H1 (cell line): ENCODE measurements at regions not wholly inside any gene's neighbourhood (a gene's known extent, or its start where the extent isn't known, plus 50 kb on each side); places are given as distances from the start of the nearest gene placed in this dataset.

Experiments used
- CTCF ChIA-PET: fragments of 300-600 bp; sonication (Branson Sonifier 250); formaldehyde crosslinking; loops from one replicate; lab custom pipeline; 2021; ENCODE audit not compliant: partially characterized antibody; lab: Charles Lee
- POLR2A ChIA-PET: fragments of 300-600 bp; sonication (Branson Sonifier 250); formaldehyde crosslinking; loops from one replicate; lab custom pipeline; 2021; ENCODE audit warnings: inconsistent platforms; ENCODE audit not compliant: partially characterized antibody; lab: Charles Lee
- DNase-seq, 2 experiments: peaks; one replicate each; pipeline versions ENCODE4 v3.0.0 to v3.0.0-alpha.2; 2010 to 2022; ENCODE audit warnings: low spot score in 2 of 2, low read depth in 1 of 2, mixed read lengths in 1 of 2
- FAIRE-seq: peaks from 2 replicates; lab custom pipeline; 2011; peaks lifted over from hg19 to GRCh38; lab: Jason Lieb, UNC
- H2AFZ ChIP-seq: 2 replicates; pipeline ENCODE4 v1.8.1; 2012; ENCODE audit warnings: low read length, inconsistent platforms
- H2AK5ac ChIP-seq: 2 replicates; pipeline ENCODE4 v1.6.1; 2013; ENCODE audit warnings: low read depth, low read length
- H2BK120ac ChIP-seq: replicated peaks from 2 replicates; pipeline ENCODE3; 2013; ENCODE audit warnings: low read depth, low read length, inconsistent platforms
- H2BK12ac ChIP-seq: 2 replicates; pipeline ENCODE4 v1.6.1; 2013; ENCODE audit warnings: low read depth, low read length
- H2BK15ac ChIP-seq: 2 replicates; pipeline ENCODE4 v1.6.1; 2013; ENCODE audit warnings: low read length
- H2BK20ac ChIP-seq: 2 replicates; pipeline ENCODE4 v1.6.1; 2013; ENCODE audit warnings: low read length
- H2BK5ac ChIP-seq: 2 replicates; pipeline ENCODE4 v1.6.1; 2013; ENCODE audit warnings: low read depth, low read length
- H3K14ac ChIP-seq: 2 replicates; pipeline ENCODE4 v1.6.1; 2013; ENCODE audit warnings: inconsistent platforms; ENCODE audit not compliant: insufficient read length
- H3K18ac ChIP-seq: 2 replicates; pipeline ENCODE4 v1.6.1; 2013; ENCODE audit warnings: low read length; ENCODE audit errors: extremely low read depth
- H3K23ac ChIP-seq: 2 replicates; pipeline ENCODE4 v1.6.1; 2013; ENCODE audit warnings: inconsistent platforms; ENCODE audit not compliant: insufficient read length
- H3K23me2 ChIP-seq: 2 replicates; pipeline ENCODE4 v1.6.1; 2013; ENCODE audit warnings: low read depth, low read length
- H3K27ac ChIP-seq: 2 replicates; pipeline ENCODE4 v1.6.1; 2011; ENCODE audit warnings: low read depth, low read length, inconsistent platforms
- H3K27me3 ChIP-seq, 4 experiments: replicated peaks in 1 of 4; 1 replicate in 1 of 4; 2 replicates in 3 of 4; pipeline versions ENCODE4 v1.6.1 to v1.8.1; 2011 to 2013; ENCODE audit warnings: low read length in 3 of 4, mild to moderate bottlenecking in 3 of 4, inconsistent platforms in 2 of 4, mixed read lengths in 2 of 4, moderate library complexity in 1 of 4; ENCODE audit not compliant: control insufficient read depth in 3 of 4, insufficient read depth in 3 of 4; ENCODE audit errors: extremely low read depth in 1 of 4
- H3K36me3 ChIP-seq, 4 experiments: 2 replicates each; pipeline versions ENCODE4 v1.6.1 to v1.8.1; 2011 to 2013; ENCODE audit warnings: mild to moderate bottlenecking in 4 of 4, low read length in 3 of 4, moderate library complexity in 2 of 4, control low read depth in 1 of 4, inconsistent platforms in 1 of 4; ENCODE audit not compliant: insufficient read depth in 4 of 4, control insufficient read depth in 2 of 4
- H3K4ac ChIP-seq: replicated peaks from 2 replicates; pipeline ENCODE3; 2013; ENCODE audit warnings: low read length, low read depth, mixed read lengths, inconsistent platforms; ENCODE audit not compliant: insufficient read length
- H3K4me1 ChIP-seq, 4 experiments: replicated peaks in 1 of 4; 1 replicate in 1 of 4; 2 replicates in 3 of 4; pipeline versions ENCODE4 v1.6.1 to v1.8.1; 2011 to 2013; ENCODE audit warnings: low read length in 3 of 4, inconsistent platforms in 2 of 4, mixed read lengths in 1 of 4; ENCODE audit not compliant: insufficient read depth in 4 of 4, control insufficient read depth in 3 of 4
- H3K4me2 ChIP-seq, 2 experiments: 2 replicates each; pipeline versions ENCODE4 v1.6.1 to v1.8.1; 2011 to 2013; ENCODE audit warnings: low read depth in 2 of 2, low read length in 2 of 2, control low read depth in 1 of 2, inconsistent platforms in 1 of 2, mild to moderate bottlenecking in 1 of 2; ENCODE audit not compliant: insufficient read depth in 1 of 2
- H3K4me3 ChIP-seq, 4 experiments: fragments of 200-600, 300-600 bp in 1 of 4; sonication (generic), shearing (Covaris generic), sonication (Bioruptor Twin) in 1 of 4; 2 replicates each; pipeline versions ENCODE4 v1.5.1 to v1.8.1; 2011 to 2016; ENCODE audit warnings: low read length in 4 of 4, low read depth in 3 of 4, control low read depth in 2 of 4, inconsistent platforms in 2 of 4, mild to moderate bottlenecking in 2 of 4, mixed read lengths in 1 of 4, moderate library complexity in 1 of 4; ENCODE audit not compliant: insufficient read depth in 2 of 4; ENCODE audit errors: extremely low read depth in 1 of 4
- H3K56ac ChIP-seq: replicated peaks from 2 replicates; pipeline ENCODE3; 2013; ENCODE audit warnings: low read depth, mild to moderate bottlenecking, mixed read lengths, low read length, inconsistent platforms; ENCODE audit not compliant: insufficient read length
- H3K79me1 ChIP-seq: 2 replicates; pipeline ENCODE4 v1.6.1; 2013; ENCODE audit warnings: low read depth, low read length, control low read depth
- H3K79me2 ChIP-seq, 2 experiments: 2 replicates each; pipeline versions ENCODE4 v1.6.1 to v1.8.1; 2012 to 2013; ENCODE audit warnings: low read length in 2 of 2, mild to moderate bottlenecking in 2 of 2, inconsistent platforms in 1 of 2; ENCODE audit not compliant: insufficient read depth in 2 of 2, control insufficient read depth in 1 of 2
- H3K9ac ChIP-seq, 4 experiments: replicated peaks in 1 of 4; 1 replicate in 1 of 4; 2 replicates in 3 of 4; pipeline versions ENCODE4 v1.6.1 to v1.8.1; 2011 to 2013; ENCODE audit warnings: low read depth in 3 of 4, low read length in 3 of 4, control low read depth in 2 of 4, mild to moderate bottlenecking in 2 of 4, moderate library complexity in 2 of 4, inconsistent platforms in 1 of 4; ENCODE audit errors: extremely low read depth in 1 of 4
- H3K9me3 ChIP-seq, 2 experiments: 2 replicates each; pipeline versions ENCODE4 v1.6.1 to v1.8.1; 2012 to 2013; ENCODE audit warnings: mild to moderate bottlenecking in 2 of 2, moderate library complexity in 2 of 2, control low read depth in 1 of 2, inconsistent platforms in 1 of 2, low read depth in 1 of 2, low read length in 1 of 2, mixed read lengths in 1 of 2; ENCODE audit not compliant: insufficient read depth in 2 of 2
- H4K20me1 ChIP-seq, 2 experiments: replicated peaks in 1 of 2; 2 replicates each; pipeline versions ENCODE3 to v1.8.1; 2011 to 2013; ENCODE audit warnings: inconsistent platforms in 2 of 2, low read length in 2 of 2, mild to moderate bottlenecking in 1 of 2; ENCODE audit not compliant: insufficient read depth in 2 of 2, control insufficient read depth in 1 of 2
- H4K5ac ChIP-seq: 2 replicates; pipeline ENCODE4 v1.6.1; 2013; ENCODE audit warnings: low read length, low read depth, mixed read lengths, inconsistent platforms; ENCODE audit not compliant: insufficient read length
- H4K8ac ChIP-seq: 2 replicates; pipeline ENCODE4 v1.8.0; 2013; ENCODE audit warnings: mild to moderate bottlenecking, moderate library complexity, low read length, inconsistent platforms; ENCODE audit not compliant: insufficient read depth; ENCODE audit errors: extremely low read depth
- H4K91ac ChIP-seq: replicated peaks from 2 replicates; pipeline ENCODE3; 2013; ENCODE audit warnings: low read length, mixed read lengths, inconsistent platforms; ENCODE audit not compliant: insufficient read length
- HDAC2 ChIP-seq, 2 experiments: fragments of 300-600 bp in 1 of 2; sonication (generic) in 1 of 2; IDR thresholded peaks; 2 replicates each; pipeline ENCODE4 v1.6.1; 2011 to 2012; ENCODE audit warnings: low read depth in 2 of 2, low read length in 2 of 2, mild to moderate bottlenecking in 2 of 2, moderate library complexity in 2 of 2, borderline replicate concordance in 1 of 2, inconsistent platforms in 1 of 2
- POLR2AphosphoS5 ChIP-seq: IDR thresholded peaks from 2 replicates; pipeline ENCODE4 v1.6.1; 2011; ENCODE audit warnings: low read depth, low read length
- SP4 ChIP-seq: IDR thresholded peaks from 2 replicates; pipeline ENCODE4 v1.6.1; 2012; ENCODE audit warnings: low read length, inconsistent platforms
- ZNF274 ChIP-seq: IDR thresholded peaks from 2 replicates; pipeline ENCODE4 v1.7.0; 2012; ENCODE audit warnings: low read length, borderline replicate concordance; ENCODE audit errors: extremely low read depth
- WGBS, 2 experiments: shearing (Covaris generic) in 1 of 2; methylation state at CpG; one replicate each; pipeline versions ENCODE4 v1.1.6 to v1.1.7; 2013 to 2015; ENCODE audit warnings: low lambda C conversion rate in 2 of 2, mixed read lengths in 2 of 2, inconsistent platforms in 1 of 2, low coverage in 1 of 2, missing lambda C conversion rate in 1 of 2; ENCODE audit not compliant: insufficient replicate concordance in 2 of 2, insufficient coverage in 1 of 2, insufficient read length in 1 of 2; ENCODE audit errors: extremely low coverage in 1 of 2, missing lambda C conversion rate in 1 of 2; 5-methylcytosine and 5-hydroxymethylcytosine counted together

DNA sequence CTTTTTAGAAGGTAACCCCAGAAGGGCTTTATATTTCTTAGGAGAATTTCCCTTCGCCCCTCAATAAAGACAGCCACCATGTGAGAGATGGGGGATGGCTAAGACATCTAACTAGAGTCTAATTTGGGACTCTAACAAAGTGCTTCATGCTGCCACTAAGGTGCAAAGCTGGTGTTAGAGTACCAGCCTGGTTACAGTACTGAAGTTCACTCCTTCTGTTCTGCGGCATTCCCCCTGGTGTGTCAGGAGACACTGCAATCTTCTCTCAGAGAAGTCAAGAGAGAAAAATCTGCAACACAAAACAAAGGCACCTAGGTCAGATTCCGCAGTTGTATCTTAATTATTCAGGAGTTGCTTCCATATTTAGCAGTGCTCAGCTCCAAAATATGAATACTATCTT is 603.0 kb upstream of the CADM1 start:
- no peak overlapping the region for H3K23ac ChIP-seq
- no peaks in the 10 kb centered on the region for H3K36me3 ChIP-seq
- no peak overlapping the region for H2BK5ac ChIP-seq
- H4K5ac ChIP-seq, result no peak overlapping the region
- H3K56ac ChIP-seq, result no peak overlapping the region
- H3K4me1 ChIP-seq, result peaks cover 0 to 2% (median 0%) of the 10 kb centered on the region in 4 experiments; a peak in 1 of 7 replicates
- H3K27ac ChIP-seq, result no peak overlapping the region
- H3K23me2 ChIP-seq, result no peaks in the 10 kb centered on the region
- H2BK15ac ChIP-seq, result no peak overlapping the region
- H2AFZ ChIP-seq, result no peak overlapping the region
- peak; percentile 79 for FAIRE-seq
- H3K14ac ChIP-seq, result no peak overlapping the region
- POLR2A ChIA-PET, result no interaction called here
- no peaks in the 10 kb centered on the region for H3K9me3 ChIP-seq
- no peak overlapping the region for H4K8ac ChIP-seq
- H3K18ac ChIP-seq, result no peak overlapping the region
- WGBS, 2 experiments, result 35% methylated on average over 3 of the region's 3 CpGs; no CpG with 5 or more reads in 1 of the 2 experiments
- H4K20me1 ChIP-seq, result peaks cover 6 to 15% of the 10 kb centered on the region in 2 experiments
- peaks cover 29 to 76% (median 67%) of the 10 kb centered on the region in 4 experiments for H3K27me3 ChIP-seq
- no peak overlapping the region for H3K4me3 ChIP-seq
- H3K79me1 ChIP-seq, result no peaks in the 10 kb centered on the region
- H2BK20ac ChIP-seq, result no peak overlapping the region
- no peak overlapping the region for H3K4me2 ChIP-seq
- no peak overlapping the region for H3K4ac ChIP-seq
- no peak overlapping the region for H2AK5ac ChIP-seq
- no peaks in the 10 kb centered on the region for H3K79me2 ChIP-seq
- no peak overlapping the region for H2BK12ac ChIP-seq
- H3K9ac ChIP-seq, result no peak overlapping the region
- H4K91ac ChIP-seq, result no peak overlapping the region
- DNase-seq, result no peak
- CTCF ChIA-PET, result interaction anchor here (0.8 to 1.7 kb wide), 4 partner anchors 31 to 131 kb away, joined by 3 to 5 read pairs (median 4); no protein-coding TSS in a partner anchor
- H2BK120ac ChIP-seq, result no peak overlapping the region
- TF ChIP-seq ZNF274 (peak; percentile 51; the same call in 1 of the 2 replicates), POLR2AphosphoS5 (peak; percentile 100), HDAC2 (IDR thresholded peaks at IDR 0.05; ENCODE audit: borderline replicate concordance in 1 of 2, low read depth in 2 of 2, low read length in 2 of 2) (no peak), SP4 (no peak)
